ENCODE measurements at regions not wholly inside any gene's neighbourhood (a gene's known extent, or its start where the extent isn't known, plus 50 kb on each side); places are given as distances from the start of the nearest gene placed in this dataset.

- TF ChIP-seq ZNF614 (CRISPR knock-in tag; IDR thresholded peaks at IDR 0.05; ENCODE audit: borderline replicate concordance) (no peak), GABPA (IDR thresholded peaks at IDR 0.05; ENCODE audit: low read depth, low read length) (no peak), GABPA (CRISPR knock-in tag; IDR thresholded peaks at IDR 0.05; ENCODE audit: low read depth) (no peak), CTCF (CRISPR knock-in tag; IDR thresholded peaks at IDR 0.05) (no peak), SRSF9 (IDR thresholded peaks at IDR 0.05; ENCODE audit: borderline replicate concordance, insufficient read depth, low read depth, low read length, poor library complexity, severe bottlenecking) (no peak), CSRNP1 (CRISPR knock-in tag; IDR thresholded peaks at IDR 0.05) (no peak), RAD21 (CRISPR knock-in tag; IDR thresholded peaks at IDR 0.05) (no peak), ADNP (CRISPR knock-in tag; IDR thresholded peaks at IDR 0.05) (no peak), POLR2AphosphoS2 (IDR thresholded peaks at IDR 0.05; ENCODE audit: low read depth, low read length) (no peak), FOXP1 (IDR thresholded peaks at IDR 0.05) (no peak), FOXP1 (CRISPR knock-in tag; IDR thresholded peaks at IDR 0.05) (no peak), ZNF121 (CRISPR knock-in tag; IDR thresholded peaks at IDR 0.05) (no peak), FOXA3 (CRISPR knock-in tag; IDR thresholded peaks at IDR 0.05) (no peak), MXD1 (CRISPR knock-in tag; IDR thresholded peaks at IDR 0.05) (no peak), ZNF788 (CRISPR knock-in tag; IDR thresholded peaks at IDR 0.05; ENCODE audit: borderline replicate concordance) (no peak)
These were observed 210.9 kb upstream of the VSTM2A start for GRCh38 chr7:54331311-54331710.
